Upper lobe of right lung (tissue), 1 donor: ENCODE measurements at regions not wholly inside any gene's neighbourhood (a gene's known extent, or its start where the extent isn't known, plus 50 kb on each side); places are given as distances from the start of the nearest gene placed in this dataset.

Source experiments
- ATAC-seq: fragments of 200-7000 bp; cut with Tn5 transposase; one replicate; pipeline ENCODE4 v1.9.1; 2020; ENCODE audit warnings: mild to moderate bottlenecking, moderate library complexity
- DNase-seq: peaks from one replicate; pipeline ENCODE4 v3.0.0-alpha.2; 2020
- H3K27ac ChIP-seq: fragments of 200-600 bp; one replicate; pipeline ENCODE4 v1.8.0; 2022
- H3K27me3 ChIP-seq: fragments of 200-600 bp; one replicate; pipeline ENCODE4 v1.8.0; 2022; ENCODE audit warnings: mild to moderate bottlenecking
- H3K36me3 ChIP-seq: fragments of 200-600 bp; one replicate; pipeline ENCODE4 v1.8.0; 2022
- H3K4me1 ChIP-seq: fragments of 200-600 bp; one replicate; pipeline ENCODE4 v1.8.0; 2022
- H3K4me3 ChIP-seq: fragments of 200-600 bp; one replicate; pipeline ENCODE4 v1.8.0; 2022; ENCODE audit warnings: mild to moderate bottlenecking
- H3K9me3 ChIP-seq: fragments of 200-600 bp; one replicate; pipeline ENCODE4 v1.8.0; 2022
- intact Hi-C: fragments of 100-400 bp; cut with DNase I; formaldehyde crosslinking; loops from one replicate; pipeline ENCODE4 v1.11.0; 2022
- TF ChIP-seq, protein P1 (sequence below): fragments of 200-600 bp; IDR thresholded peaks from one replicate; pipeline ENCODE4 v1.8.0; 2022; ENCODE audit warnings: antibody characterized with exemption
- donor health status: DM: no; HTN: yes; CAD: no; lungs with severe emphysema.

DNA sequence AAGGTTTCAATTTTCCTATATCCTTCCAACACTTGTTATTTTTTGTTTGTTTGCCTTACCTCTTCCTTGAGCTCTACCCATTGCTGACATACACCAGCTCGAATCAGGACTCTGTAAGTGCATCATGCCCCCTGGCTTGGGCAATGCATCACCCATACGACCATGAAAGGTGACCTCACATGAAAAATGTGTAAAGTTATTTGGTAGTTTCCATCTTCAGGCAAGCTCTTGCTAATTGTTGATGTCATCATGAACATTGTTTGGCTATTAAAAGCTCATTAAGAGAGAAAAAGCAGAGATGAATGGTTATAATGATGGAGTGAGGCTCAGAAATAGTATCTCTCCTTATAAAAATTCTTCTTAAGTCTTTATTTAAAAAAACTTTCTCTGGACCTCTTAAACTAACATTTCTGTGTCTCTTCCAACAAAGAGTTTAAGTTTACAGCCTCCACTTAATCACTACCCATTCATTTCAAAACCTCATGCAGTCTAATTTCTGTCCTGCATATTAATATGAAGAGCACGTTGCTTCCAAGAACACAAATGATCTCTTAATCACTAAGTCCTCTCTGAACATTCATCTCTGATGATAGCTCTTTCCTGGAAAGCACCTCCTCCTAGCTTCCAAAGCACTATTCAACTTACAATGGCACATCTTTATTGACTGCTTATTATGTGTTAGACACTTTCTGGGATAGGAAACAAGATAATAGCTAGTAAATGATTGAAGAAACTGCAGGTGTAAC is 236.3 kb downstream of the NFKBIZ start:
- H3K9me3 ChIP-seq = no peaks in the 10 kb centered on the region
- no peaks in the 10 kb centered on the region for H3K36me3 ChIP-seq
- DNase-seq (no peak), ATAC-seq (no peak)
- no peak overlapping the region for H3K4me3 ChIP-seq
- H3K4me1 ChIP-seq = peaks cover 6% of the 10 kb centered on the region
- TF ChIP-seq, protein P1, sequence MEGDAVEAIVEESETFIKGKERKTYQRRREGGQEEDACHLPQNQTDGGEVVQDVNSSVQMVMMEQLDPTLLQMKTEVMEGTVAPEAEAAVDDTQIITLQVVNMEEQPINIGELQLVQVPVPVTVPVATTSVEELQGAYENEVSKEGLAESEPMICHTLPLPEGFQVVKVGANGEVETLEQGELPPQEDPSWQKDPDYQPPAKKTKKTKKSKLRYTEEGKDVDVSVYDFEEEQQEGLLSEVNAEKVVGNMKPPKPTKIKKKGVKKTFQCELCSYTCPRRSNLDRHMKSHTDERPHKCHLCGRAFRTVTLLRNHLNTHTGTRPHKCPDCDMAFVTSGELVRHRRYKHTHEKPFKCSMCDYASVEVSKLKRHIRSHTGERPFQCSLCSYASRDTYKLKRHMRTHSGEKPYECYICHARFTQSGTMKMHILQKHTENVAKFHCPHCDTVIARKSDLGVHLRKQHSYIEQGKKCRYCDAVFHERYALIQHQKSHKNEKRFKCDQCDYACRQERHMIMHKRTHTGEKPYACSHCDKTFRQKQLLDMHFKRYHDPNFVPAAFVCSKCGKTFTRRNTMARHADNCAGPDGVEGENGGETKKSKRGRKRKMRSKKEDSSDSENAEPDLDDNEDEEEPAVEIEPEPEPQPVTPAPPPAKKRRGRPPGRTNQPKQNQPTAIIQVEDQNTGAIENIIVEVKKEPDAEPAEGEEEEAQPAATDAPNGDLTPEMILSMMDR = no peak
- intact Hi-C loops = no loop called here
- no peaks in the 10 kb centered on the region for H3K27me3 ChIP-seq
- no peak overlapping the region for H3K27ac ChIP-seq

DNA sequence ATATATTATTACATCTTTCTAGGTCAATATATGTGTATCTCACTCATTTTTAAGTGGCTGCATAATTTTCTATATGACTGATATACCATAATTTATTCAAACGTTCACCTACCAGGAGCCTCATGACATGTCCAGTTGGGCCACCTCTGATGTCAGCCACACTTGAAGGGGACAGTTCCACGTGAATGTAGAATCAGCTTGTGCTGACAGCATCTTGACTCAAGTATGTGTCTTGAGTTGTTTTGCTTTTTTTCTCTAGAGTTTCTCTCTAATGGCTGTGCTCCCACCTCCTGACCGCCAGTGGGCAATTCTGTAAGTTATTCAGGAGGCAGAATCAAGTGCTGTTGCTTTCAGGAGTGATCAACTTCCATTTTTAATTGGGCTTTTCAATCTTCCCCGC is 237.9 kb downstream of the NFKBIZ start:
- TF ChIP-seq, protein P1 = no peak
- H3K4me3 ChIP-seq = no peak overlapping the region
- no peak overlapping the region for H3K27ac ChIP-seq
- DNase-seq (no peak), ATAC-seq (no peak)
- intact Hi-C loops = no loop called here
- no peaks in the 10 kb centered on the region for H3K4me1 ChIP-seq
- H3K36me3 ChIP-seq = no peaks in the 10 kb centered on the region
- no peaks in the 10 kb centered on the region for H3K27me3 ChIP-seq
- H3K9me3 ChIP-seq = no peaks in the 10 kb centered on the region

DNA sequence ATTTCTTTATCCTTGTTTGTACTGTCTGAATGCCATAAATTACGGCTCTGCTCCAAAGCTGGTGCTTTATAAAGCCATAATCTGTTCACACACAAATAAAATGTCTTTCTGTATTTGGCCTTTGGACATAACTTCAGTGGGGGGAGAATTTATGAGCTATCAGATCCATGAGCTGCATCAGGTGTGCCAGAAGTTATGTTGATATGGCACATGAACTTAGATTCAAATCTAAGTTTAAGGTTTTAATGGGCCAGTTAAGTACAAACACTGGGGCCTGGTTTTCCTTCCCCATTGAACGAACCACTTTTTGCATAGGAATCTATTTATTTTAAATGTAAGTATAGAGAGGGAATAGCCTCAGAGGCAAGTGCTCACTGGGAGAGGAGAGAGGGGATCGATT is 239.9 kb downstream of the NFKBIZ start:
- ATAC-seq (no peak), DNase-seq (no peak)
- Histone ChIP-seq H3K4me3 (no peak overlapping the region), H3K36me3 (no peaks in the 10 kb centered on the region), H3K27me3 (no peaks in the 10 kb centered on the region), H3K9me3 (no peaks in the 10 kb centered on the region), H3K27ac (no peak overlapping the region), H3K4me1 (no peaks in the 10 kb centered on the region)
- intact Hi-C loops = no loop called here
- TF ChIP-seq, protein P1 = no peak

DNA sequence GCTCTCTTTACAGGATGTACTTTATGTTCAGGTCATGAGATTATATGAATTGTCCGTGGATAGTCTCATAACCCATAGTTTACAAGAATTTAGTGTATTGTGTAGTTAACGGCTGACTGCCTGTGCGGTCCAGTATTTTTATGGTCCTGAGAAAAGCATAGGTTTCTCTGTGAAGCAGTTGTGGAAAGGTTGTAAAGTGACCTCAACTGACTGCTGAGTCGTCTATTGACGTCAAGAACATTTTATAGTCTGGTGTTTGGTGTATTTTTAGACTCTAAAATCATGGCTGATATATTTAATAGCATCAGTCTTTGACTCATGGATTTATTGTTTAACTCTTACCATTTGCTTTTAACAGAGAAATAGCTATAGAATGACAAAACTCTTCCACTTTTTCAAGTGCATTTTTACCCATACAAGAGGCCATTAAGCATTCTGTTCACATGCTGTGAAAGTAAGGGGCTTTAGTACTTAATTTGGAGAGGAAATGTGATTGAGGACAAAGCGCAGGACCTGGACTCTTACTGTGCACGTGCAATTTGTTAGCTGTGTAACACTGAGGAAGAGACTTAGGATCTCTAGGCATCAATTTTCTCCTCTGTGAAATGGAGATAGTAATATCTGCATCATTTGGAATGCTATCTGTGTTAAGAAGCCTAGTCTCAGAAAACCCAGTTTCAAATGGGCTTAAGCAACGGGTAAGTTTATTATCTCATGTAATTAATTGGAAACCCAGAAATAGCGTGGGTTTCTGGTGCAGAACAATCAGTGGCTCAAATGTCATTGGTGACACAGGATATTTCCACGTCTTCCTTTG is 240.8 kb downstream of the NFKBIZ start:
- H3K27me3 ChIP-seq = no peaks in the 10 kb centered on the region
- H3K4me1 ChIP-seq = no peaks in the 10 kb centered on the region
- DNase-seq = no peak
- H3K9me3 ChIP-seq = no peaks in the 10 kb centered on the region
- intact Hi-C loops = no loop called here
- no peak overlapping the region for H3K27ac ChIP-seq
- ATAC-seq = no peak
- no peak overlapping the region for H3K4me3 ChIP-seq
- TF ChIP-seq, protein P1 = no peak
- no peaks in the 10 kb centered on the region for H3K36me3 ChIP-seq

DNA sequence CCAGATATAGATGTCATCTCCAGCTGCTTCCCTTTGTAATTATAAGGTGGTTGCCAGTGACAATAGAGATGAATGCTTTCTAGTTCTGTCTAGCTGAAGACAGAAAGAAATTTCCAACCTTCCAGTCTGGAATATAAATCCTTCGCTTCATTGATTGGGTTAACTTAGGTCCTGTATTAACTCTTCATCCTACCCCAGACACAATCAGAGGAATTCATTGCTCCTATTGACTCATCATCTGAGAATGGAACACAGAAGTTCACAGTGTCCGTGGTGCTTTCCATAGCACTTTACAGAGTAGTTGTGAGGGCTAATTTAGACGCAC is 241.4 kb downstream of the NFKBIZ start:
- intact Hi-C loops = no loop called here
- Histone ChIP-seq H3K27ac (no peak overlapping the region), H3K4me1 (no peaks in the 10 kb centered on the region), H3K4me3 (no peak overlapping the region), H3K27me3 (no peaks in the 10 kb centered on the region), H3K36me3 (no peaks in the 10 kb centered on the region), H3K9me3 (no peaks in the 10 kb centered on the region)
- no peak for ATAC-seq
- TF ChIP-seq, protein P1 = no peak
- DNase-seq = no peak
